ENCODE measurements at regions not wholly inside any gene's neighbourhood (a gene's known extent, or its start where the extent isn't known, plus 50 kb on each side); places are given as distances from the start of the nearest gene placed in this dataset.

- in situ Hi-C loops (cut with HindIII; ENCODE audit: low pct_unique_long_range_greater_than_20kb, low sequenced_read_pairs): no loop called here
- Histone ChIP-seq H3K4me1 (ENCODE audit: control insufficient read depth, insufficient read depth, low read length) (no peaks in the 10 kb centered on the region), H3K36me3 (ENCODE audit: control insufficient read depth, insufficient read depth, low read length) (no peaks in the 10 kb centered on the region), H3K4me3 (ENCODE audit: low read depth in 2 of 2, low read length in 2 of 2) (no peak overlapping the region), H3K27me3 (ENCODE audit: control insufficient read depth, insufficient read depth, low read length) (no peaks in the 10 kb centered on the region), H3K27ac (ENCODE audit: low read length) (no peak overlapping the region), H3K9me3 (ENCODE audit: control insufficient read depth, insufficient read depth, low read depth, low read length) (no peaks in the 10 kb centered on the region; the same call in 1 of the 2 replicates)
- intact Hi-C loops (cut with micrococcal nuclease; ENCODE audit: unreplicated experiment): no loop called here
- CTCF ChIA-PET: no interaction called here
- TF ChIP-seq SIN3A (IDR thresholded peaks at IDR 0.05; ENCODE audit: borderline replicate concordance, insufficient read depth, low read depth, low read length): no peak
- no peak for TF ChIP-seq REST (IDR thresholded peaks at IDR 0.05; ENCODE audit: insufficient read depth in 1 of 2, low read depth in 2 of 2, low read length in 1 of 2)
- no peak for TF ChIP-seq POLR2AphosphoS5 (IDR thresholded peaks at IDR 0.05; ENCODE audit: low read depth, low read length)
- no peak for TF ChIP-seq CTCF (IDR thresholded peaks at IDR 0.05)
- TF ChIP-seq TCF7L2 (IDR thresholded peaks at IDR 0.05; ENCODE audit: low read depth, low read length): no peak
- ATAC-seq: no peak
- POLR2A ChIA-PET: no interaction called here
- no TSS peak for BruUV-seq (replicated peaks)
- DNase-seq (ENCODE audit: low read depth, low spot score): no peak
Measured at GRCh38 chr1:191388283-191388682, 770.0 kb upstream of the RGS18 start.

GRCh38 chr1:191396622-191397021, 761.6 kb upstream of the RGS18 start:
- CTCF ChIA-PET: no interaction called here
- BruUV-seq (replicated peaks): no TSS peak
- no peaks in the 10 kb centered on the region for H3K4me1 ChIP-seq (ENCODE audit: control insufficient read depth, insufficient read depth, low read length)
- POLR2A ChIA-PET: no interaction called here
- H3K36me3 ChIP-seq (ENCODE audit: control insufficient read depth, insufficient read depth, low read length): no peaks in the 10 kb centered on the region
- TF ChIP-seq TCF7L2 (IDR thresholded peaks at IDR 0.05; ENCODE audit: low read depth, low read length): no peak
- no peak for TF ChIP-seq SIN3A (IDR thresholded peaks at IDR 0.05; ENCODE audit: borderline replicate concordance, insufficient read depth, low read depth, low read length)
- no peak for TF ChIP-seq POLR2AphosphoS5 (IDR thresholded peaks at IDR 0.05; ENCODE audit: low read depth, low read length)
- no peak for TF ChIP-seq REST (IDR thresholded peaks at IDR 0.05; ENCODE audit: insufficient read depth in 1 of 2, low read depth in 2 of 2, low read length in 1 of 2)
- TF ChIP-seq CTCF (IDR thresholded peaks at IDR 0.05): no peak
- ATAC-seq (no peak), DNase-seq (ENCODE audit: low read depth, low spot score) (no peak)
- no peak overlapping the region for H3K27ac ChIP-seq (ENCODE audit: low read length)
- H3K9me3 ChIP-seq (ENCODE audit: control insufficient read depth, insufficient read depth, low read depth, low read length): no peaks in the 10 kb centered on the region
- no peaks in the 10 kb centered on the region for H3K27me3 ChIP-seq (ENCODE audit: control insufficient read depth, insufficient read depth, low read length)
- intact Hi-C loops (cut with micrococcal nuclease; ENCODE audit: unreplicated experiment) (no loop called here), in situ Hi-C loops (cut with HindIII; ENCODE audit: low pct_unique_long_range_greater_than_20kb, low sequenced_read_pairs) (no loop called here)
- H3K4me3 ChIP-seq (ENCODE audit: low read depth in 2 of 2, low read length in 2 of 2): no peak overlapping the region
